Endothelial cell (in vitro differentiated cells): ENCODE measurements at regions not wholly inside any gene's neighbourhood (a gene's known extent, or its start where the extent isn't known, plus 50 kb on each side); places are given as distances from the start of the nearest gene placed in this dataset.

ENCODE experiments used
- DNase-seq: peaks from one replicate; pipeline ENCODE4 v3.0.0; 2021; ENCODE audit warnings: low spot score
- H3K27ac Mint-ChIP-seq: one replicate; pipeline ENCODE4 v1.8.0; 2021; ENCODE audit warnings: mixed read lengths, inconsistent platforms; ENCODE audit not compliant: unreplicated experiment
- H3K27me3 Mint-ChIP-seq: one replicate; pipeline ENCODE4 v1.8.0; 2021; ENCODE audit warnings: mild to moderate bottlenecking, moderate library complexity, mixed read lengths, inconsistent platforms; ENCODE audit not compliant: unreplicated experiment
- H3K36me3 Mint-ChIP-seq: one replicate; pipeline ENCODE4 v1.8.0; 2021; ENCODE audit warnings: mild to moderate bottlenecking, low read depth, mixed read lengths, inconsistent platforms; ENCODE audit not compliant: unreplicated experiment
- H3K4me1 Mint-ChIP-seq: one replicate; pipeline ENCODE4 v1.8.0; 2021; ENCODE audit warnings: mild to moderate bottlenecking, mixed read lengths, inconsistent platforms; ENCODE audit not compliant: unreplicated experiment
- H3K4me3 Mint-ChIP-seq: one replicate; pipeline ENCODE4 v1.8.0; 2021; ENCODE audit warnings: mild to moderate bottlenecking, mixed read lengths, inconsistent platforms; ENCODE audit not compliant: unreplicated experiment
- H3K9me3 Mint-ChIP-seq: one replicate; pipeline ENCODE4 v1.8.0; 2021; ENCODE audit warnings: mixed read lengths, inconsistent platforms; ENCODE audit not compliant: unreplicated experiment
- TF ChIP-seq, protein P1 (sequence below): fragments of 200-600 bp; sonication (generic); IDR thresholded peaks from one replicate; pipeline ENCODE4 v1.5.0; 2021; ENCODE audit warnings: antibody characterized with exemption; ENCODE audit not compliant: unreplicated experiment

DNA sequence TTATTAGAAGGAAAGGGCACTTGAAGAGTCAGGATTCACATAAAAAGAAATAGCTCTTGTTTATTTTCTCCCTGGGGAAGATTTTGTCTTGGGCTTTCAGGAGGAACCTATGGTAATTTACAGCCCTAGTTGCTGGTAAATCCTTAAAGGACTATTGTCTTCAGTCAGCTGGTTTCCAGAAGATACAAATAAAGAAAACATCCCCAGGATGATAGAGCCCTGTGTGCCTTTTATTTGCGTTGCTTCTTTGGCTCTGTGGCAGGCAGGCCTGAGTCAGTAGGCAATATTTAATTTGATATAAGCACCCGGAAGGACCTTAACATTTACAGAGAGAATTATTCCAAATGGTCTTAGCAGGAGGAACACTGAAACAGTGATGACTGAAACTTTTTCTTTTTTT lies 131.0 kb upstream of the SLC34A2 start:
- Mint-ChIP-seq H3K9me3 (no peaks in the 10 kb centered on the region), H3K27ac (no peak overlapping the region), H3K36me3 (no peaks in the 10 kb centered on the region), H3K4me3 (no peak overlapping the region), H3K27me3 (no peaks in the 10 kb centered on the region), H3K4me1 (peaks cover 6% of the 10 kb centered on the region)
- DNase-seq, result no peak
- TF ChIP-seq, protein P1, sequence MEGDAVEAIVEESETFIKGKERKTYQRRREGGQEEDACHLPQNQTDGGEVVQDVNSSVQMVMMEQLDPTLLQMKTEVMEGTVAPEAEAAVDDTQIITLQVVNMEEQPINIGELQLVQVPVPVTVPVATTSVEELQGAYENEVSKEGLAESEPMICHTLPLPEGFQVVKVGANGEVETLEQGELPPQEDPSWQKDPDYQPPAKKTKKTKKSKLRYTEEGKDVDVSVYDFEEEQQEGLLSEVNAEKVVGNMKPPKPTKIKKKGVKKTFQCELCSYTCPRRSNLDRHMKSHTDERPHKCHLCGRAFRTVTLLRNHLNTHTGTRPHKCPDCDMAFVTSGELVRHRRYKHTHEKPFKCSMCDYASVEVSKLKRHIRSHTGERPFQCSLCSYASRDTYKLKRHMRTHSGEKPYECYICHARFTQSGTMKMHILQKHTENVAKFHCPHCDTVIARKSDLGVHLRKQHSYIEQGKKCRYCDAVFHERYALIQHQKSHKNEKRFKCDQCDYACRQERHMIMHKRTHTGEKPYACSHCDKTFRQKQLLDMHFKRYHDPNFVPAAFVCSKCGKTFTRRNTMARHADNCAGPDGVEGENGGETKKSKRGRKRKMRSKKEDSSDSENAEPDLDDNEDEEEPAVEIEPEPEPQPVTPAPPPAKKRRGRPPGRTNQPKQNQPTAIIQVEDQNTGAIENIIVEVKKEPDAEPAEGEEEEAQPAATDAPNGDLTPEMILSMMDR, result no peak

GRCh38 chr4:25525896-25526295 lies 129.8 kb upstream of the SLC34A2 start:
- Mint-ChIP-seq H3K4me3 (no peak overlapping the region), H3K4me1 (peaks cover 6% of the 10 kb centered on the region), H3K9me3 (no peaks in the 10 kb centered on the region), H3K27me3 (no peaks in the 10 kb centered on the region), H3K27ac (no peak overlapping the region), H3K36me3 (no peaks in the 10 kb centered on the region)
- TF ChIP-seq, protein P1, result no peak
- DNase-seq, result no peak

GRCh38 chr4:25527034-25527433 lies 128.6 kb upstream of the SLC34A2 start:
- no peaks in the 10 kb centered on the region for H3K36me3 Mint-ChIP-seq
- no peak for DNase-seq
- no peak overlapping the region for H3K4me3 Mint-ChIP-seq
- no peak overlapping the region for H3K27ac Mint-ChIP-seq
- TF ChIP-seq, protein P1, result no peak
- H3K27me3 Mint-ChIP-seq, result no peaks in the 10 kb centered on the region
- H3K4me1 Mint-ChIP-seq, result peaks cover 8% of the 10 kb centered on the region
- no peaks in the 10 kb centered on the region for H3K9me3 Mint-ChIP-seq

DNA sequence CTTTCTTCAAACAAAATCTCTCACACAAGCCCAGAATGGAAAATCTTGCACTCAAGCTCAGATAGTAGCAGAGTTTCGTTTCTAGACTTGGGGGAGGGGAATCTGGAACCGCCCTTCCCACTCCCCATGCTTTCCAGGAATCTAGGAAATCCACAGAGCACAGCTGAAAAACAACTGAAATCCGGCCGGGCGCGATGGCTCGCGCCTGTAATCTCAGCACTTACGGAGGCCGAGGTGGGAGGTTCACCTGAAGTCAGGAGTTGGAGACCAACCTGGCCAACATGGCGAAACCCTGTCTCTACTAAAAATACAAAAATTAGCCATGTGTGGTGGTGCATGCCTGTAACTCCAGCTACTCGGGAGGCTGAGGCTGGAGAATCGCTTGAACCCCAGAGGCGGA lies 127.3 kb upstream of the SLC34A2 start:
- H3K4me1 Mint-ChIP-seq, result peaks cover 8% of the 10 kb centered on the region
- H3K4me3 Mint-ChIP-seq, result no peak overlapping the region
- H3K27me3 Mint-ChIP-seq, result no peaks in the 10 kb centered on the region
- H3K36me3 Mint-ChIP-seq, result no peaks in the 10 kb centered on the region
- no peak overlapping the region for H3K27ac Mint-ChIP-seq
- TF ChIP-seq, protein P1, result no peak
- no peaks in the 10 kb centered on the region for H3K9me3 Mint-ChIP-seq
- no peak for DNase-seq

DNA sequence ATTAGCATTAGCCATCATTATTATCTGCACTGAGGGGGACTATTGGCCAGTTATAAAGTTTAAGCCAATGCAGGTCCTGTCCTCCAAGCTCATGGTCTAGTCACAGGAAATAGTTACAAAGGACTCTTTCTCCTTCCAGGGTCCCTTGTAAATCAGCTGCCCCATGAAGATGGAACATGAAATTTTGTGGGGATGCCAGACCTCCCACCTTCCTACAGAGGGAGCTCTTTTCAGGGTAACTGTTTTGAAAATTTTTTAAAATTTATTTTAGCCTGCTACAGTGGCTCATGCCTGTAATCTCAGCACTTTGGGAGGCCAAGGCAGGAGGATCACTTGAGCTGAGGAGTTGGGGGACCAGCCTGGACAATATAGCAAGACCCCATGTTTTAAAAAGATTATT lies 124.4 kb upstream of the SLC34A2 start:
- no peak overlapping the region for H3K27ac Mint-ChIP-seq
- no peak for DNase-seq
- H3K4me3 Mint-ChIP-seq, result no peak overlapping the region
- H3K4me1 Mint-ChIP-seq, result peaks cover 6% of the 10 kb centered on the region
- H3K27me3 Mint-ChIP-seq, result no peaks in the 10 kb centered on the region
- no peaks in the 10 kb centered on the region for H3K9me3 Mint-ChIP-seq
- TF ChIP-seq, protein P1, result peak; percentile 55
- H3K36me3 Mint-ChIP-seq, result no peaks in the 10 kb centered on the region
